Testis (tissue), 2 donors: ENCODE measurements at regions not wholly inside any gene's neighbourhood (a gene's known extent, or its start where the extent isn't known, plus 50 kb on each side); places are given as distances from the start of the nearest gene placed in this dataset.

ENCODE experiments used
- DNase-seq: peaks from one replicate; pipeline ENCODE4 v3.0.0-alpha.2; 2019
- H3K27ac ChIP-seq, 2 donors: fragments of 200-600 bp; sonication (generic); one replicate each; pipeline ENCODE4 v1.5.1; 2019
- H3K27me3 ChIP-seq: fragments of 200-600 bp; sonication (generic); one replicate; pipeline ENCODE4 v1.5.1; 2019
- H3K36me3 ChIP-seq: fragments of 200-600 bp; sonication (generic); one replicate; pipeline ENCODE4 v1.5.1; 2017; ENCODE audit warnings: low read depth; ENCODE audit errors: missing control alignments
- H3K4me1 ChIP-seq: fragments of 200-600 bp; sonication (generic); one replicate; pipeline ENCODE4 v1.5.1; 2019
- H3K4me3 ChIP-seq, 2 donors: fragments of 200-600 bp; sonication (generic); one replicate each; pipeline ENCODE4 v1.5.1; 2017 to 2019
- H3K9me3 ChIP-seq: fragments of 200-600 bp; sonication (generic); one replicate; pipeline ENCODE4 v1.5.1; 2017
- CTCF ChIP-seq, 3 experiments: fragments of 450-650 bp in 2 of 3; fragments of 200-600 bp in 1 of 3; sonication (generic) in 1 of 3; IDR thresholded peaks; one replicate each; pipeline ENCODE4 v1.5.1; 2016 to 2019; ENCODE audit warnings: antibody characterized with exemption in 3 of 3, mild to moderate bottlenecking in 2 of 3, moderate library complexity in 1 of 3
- POLR2A ChIP-seq: fragments of 450-650 bp; IDR thresholded peaks from one replicate; pipeline ENCODE4 v1.6.1; 2017; ENCODE audit warnings: antibody characterized with exemption, mild to moderate bottlenecking, moderate library complexity
- WGBS, 2 donors: methylation state at CpG; one replicate each; pipeline ENCODE4 v1.1.5; 2018; 5-methylcytosine and 5-hydroxymethylcytosine counted together
- intact Hi-C: fragments of 100-400 bp; cut with DNase I; formaldehyde crosslinking; loops from one replicate; pipeline ENCODE4 v1.15.1; 2023; ENCODE audit warnings: low total_unique reads

GRCh38 chr9:79877943-79878602 lies 306.3 kb downstream of the TLE4 start:
- Histone ChIP-seq H3K27me3 (no peaks in the 10 kb centered on the region), H3K4me1 (no peaks in the 10 kb centered on the region), H3K27ac (no peak overlapping the region), H3K4me3 (no peak overlapping the region), H3K9me3 (no peaks in the 10 kb centered on the region), H3K36me3 (no peaks in the 10 kb centered on the region)
- TF ChIP-seq POLR2A: no peak
- no peak for TF ChIP-seq CTCF (IDR thresholded peaks at IDR 0.05)
- WGBS, 2 donors: 86 to 92% methylated on average over 3 of the region's 3 CpGs
- DNase-seq: no peak
- intact Hi-C loops: no loop called here

- H3K9me3 ChIP-seq: no peaks in the 10 kb centered on the region
- 81 to 88% methylated on average over 2 of the region's 2 CpGs for WGBS, 2 donors
- no peak overlapping the region for H3K27ac ChIP-seq
- no peaks in the 10 kb centered on the region for H3K4me1 ChIP-seq
- H3K27me3 ChIP-seq: no peaks in the 10 kb centered on the region
- intact Hi-C loops: no loop called here
- H3K36me3 ChIP-seq: no peaks in the 10 kb centered on the region
- DNase-seq: no peak
- no peak overlapping the region for H3K4me3 ChIP-seq
- TF ChIP-seq POLR2A: no peak
- TF ChIP-seq CTCF (IDR thresholded peaks at IDR 0.05): no peak
These were observed 296.9 kb downstream of the TLE4 start for GRCh38 chr9:79868567-79869189.

GRCh38 chr9:79862921-79863890 lies 291.4 kb downstream of the TLE4 start:
- H3K36me3 ChIP-seq: no peaks in the 10 kb centered on the region
- H3K27ac ChIP-seq: no peak overlapping the region
- WGBS, 2 donors: 94 to 96% methylated on average over 21 to 32 of the region's 32 CpGs
- H3K9me3 ChIP-seq: no peaks in the 10 kb centered on the region
- no peak overlapping the region for H3K4me3 ChIP-seq
- H3K4me1 ChIP-seq: no peaks in the 10 kb centered on the region
- no peak for DNase-seq
- H3K27me3 ChIP-seq: no peaks in the 10 kb centered on the region
- no peak for TF ChIP-seq POLR2A
- intact Hi-C loops: no loop called here

- no peaks in the 10 kb centered on the region for H3K36me3 ChIP-seq
- WGBS, 2 donors: 80 to 92% methylated on average over 3 of the region's 3 CpGs
- H3K27ac ChIP-seq: no peak overlapping the region
- no peaks in the 10 kb centered on the region for H3K27me3 ChIP-seq
- DNase-seq: no peak
- intact Hi-C loops: no loop called here
- H3K9me3 ChIP-seq: no peaks in the 10 kb centered on the region
- no peak overlapping the region for H3K4me3 ChIP-seq
- TF ChIP-seq POLR2A: no peak
- no peak for TF ChIP-seq CTCF (IDR thresholded peaks at IDR 0.05)
- H3K4me1 ChIP-seq: no peaks in the 10 kb centered on the region
These were observed 286.7 kb downstream of the TLE4 start for GRCh38 chr9:79858508-79858907.

GRCh38 chr9:79857188-79857587 lies 285.4 kb downstream of the TLE4 start:
- Histone ChIP-seq H3K27me3 (no peaks in the 10 kb centered on the region), H3K4me3 (no peak overlapping the region), H3K4me1 (no peaks in the 10 kb centered on the region), H3K36me3 (no peaks in the 10 kb centered on the region), H3K9me3 (no peaks in the 10 kb centered on the region), H3K27ac (no peak overlapping the region)
- WGBS, 2 donors: 86 to 88% methylated on average over 2 of the region's 2 CpGs
- no peak for DNase-seq
- TF ChIP-seq CTCF (IDR thresholded peaks at IDR 0.05) (no peak), POLR2A (no peak)
- intact Hi-C loops: no loop called here
